ENCODE measurements at regions not wholly inside any gene's neighbourhood (a gene's known extent, or its start where the extent isn't known, plus 50 kb on each side); places are given as distances from the start of the nearest gene placed in this dataset.

DNA sequence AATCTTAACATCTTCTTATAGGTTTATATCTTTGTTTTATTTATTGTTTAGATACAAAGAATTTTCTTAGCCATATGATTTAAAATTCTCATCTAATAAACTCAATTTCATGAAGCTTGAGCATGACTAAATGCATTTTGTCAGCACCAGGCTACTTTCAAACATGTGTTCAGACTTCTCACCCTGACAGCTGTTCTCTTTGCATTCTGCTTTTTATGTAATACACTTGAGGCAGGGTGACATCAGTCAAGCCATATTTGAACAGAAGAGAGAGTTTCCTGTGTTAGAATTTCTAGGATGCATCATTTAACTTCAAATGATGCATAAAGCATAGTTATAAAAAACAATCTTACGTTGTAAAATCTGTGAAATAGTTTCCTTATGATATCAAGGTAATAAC lies 1295.1 kb upstream of the PCDH20 start:
- no peak for DNase-seq (ENCODE audit: extremely low spot score)
- POLR2A ChIA-PET: no interaction called here
- CTCF ChIA-PET: no interaction called here
- TF ChIP-seq BHLHE40 (IDR thresholded peaks at IDR 0.05; ENCODE audit: borderline replicate concordance): no peak
- TF ChIP-seq ZNF384 (IDR thresholded peaks at IDR 0.05): no peak
- TF ChIP-seq HDGF (IDR thresholded peaks at IDR 0.05; ENCODE audit: borderline replicate concordance): no peak
- no peak for TF ChIP-seq FOXK2 (IDR thresholded peaks at IDR 0.05)
- TF ChIP-seq FOXM1 (IDR thresholded peaks at IDR 0.05; ENCODE audit: borderline replicate concordance): no peak
- TF ChIP-seq TARDBP (IDR thresholded peaks at IDR 0.05): no peak
- TF ChIP-seq LEF1 (IDR thresholded peaks at IDR 0.05; ENCODE audit: borderline replicate concordance): no peak
- no peak for TF ChIP-seq CTBP1 (IDR thresholded peaks at IDR 0.05; ENCODE audit: borderline replicate concordance)
- TF ChIP-seq SP1 (IDR thresholded peaks at IDR 0.05): no peak
- TF ChIP-seq L3MBTL2 (conservative IDR thresholded peaks at IDR 0.05): no peak
- no peak for TF ChIP-seq NFRKB (IDR thresholded peaks at IDR 0.05)

GRCh38 chr13:62706048-62706447 lies 1290.4 kb upstream of the PCDH20 start:
- CTCF ChIA-PET: no interaction called here
- TF ChIP-seq SUZ12 (IDR thresholded peaks at IDR 0.05) (no peak), CTBP1 (IDR thresholded peaks at IDR 0.05; ENCODE audit: borderline replicate concordance) (no peak), FOXA1 (IDR thresholded peaks at IDR 0.05) (no peak), LEF1 (IDR thresholded peaks at IDR 0.05; ENCODE audit: borderline replicate concordance) (no peak)
- POLR2A ChIA-PET: no interaction called here
- no peak for DNase-seq (ENCODE audit: extremely low spot score)

DNA sequence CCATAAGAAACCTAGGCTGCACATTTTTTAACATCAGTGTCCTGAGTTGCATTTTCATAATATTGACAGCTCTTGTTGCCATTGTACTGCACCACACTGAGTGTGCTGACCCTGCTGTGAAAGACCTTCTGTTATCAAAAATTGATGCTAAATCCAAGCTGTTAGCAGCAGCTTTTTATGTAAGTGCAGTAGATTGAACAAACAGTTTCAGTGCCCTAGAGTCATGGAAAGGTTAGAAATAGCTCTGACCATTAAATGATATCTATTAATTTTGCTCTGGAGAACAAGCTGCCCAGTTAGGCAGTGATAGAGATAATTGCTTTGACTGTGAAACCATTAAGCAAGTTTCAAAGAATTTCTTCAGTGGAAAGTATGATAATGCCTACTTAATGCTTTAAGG lies 1289.2 kb upstream of the PCDH20 start:
- POLR2A ChIA-PET: no interaction called here
- TF ChIP-seq CTBP1 (IDR thresholded peaks at IDR 0.05; ENCODE audit: borderline replicate concordance) (no peak), SP1 (IDR thresholded peaks at IDR 0.05) (no peak), ZNF384 (IDR thresholded peaks at IDR 0.05) (no peak), PKNOX1 (IDR thresholded peaks at IDR 0.05) (no peak), BHLHE40 (IDR thresholded peaks at IDR 0.05; ENCODE audit: borderline replicate concordance) (no peak), FOXM1 (IDR thresholded peaks at IDR 0.05; ENCODE audit: borderline replicate concordance) (no peak), LEF1 (IDR thresholded peaks at IDR 0.05; ENCODE audit: borderline replicate concordance) (no peak), FOXA1 (IDR thresholded peaks at IDR 0.05) (no peak), L3MBTL2 (conservative IDR thresholded peaks at IDR 0.05) (no peak)
- peak; percentile 23 for DNase-seq (ENCODE audit: extremely low spot score)
- CTCF ChIA-PET: no interaction called here

DNA sequence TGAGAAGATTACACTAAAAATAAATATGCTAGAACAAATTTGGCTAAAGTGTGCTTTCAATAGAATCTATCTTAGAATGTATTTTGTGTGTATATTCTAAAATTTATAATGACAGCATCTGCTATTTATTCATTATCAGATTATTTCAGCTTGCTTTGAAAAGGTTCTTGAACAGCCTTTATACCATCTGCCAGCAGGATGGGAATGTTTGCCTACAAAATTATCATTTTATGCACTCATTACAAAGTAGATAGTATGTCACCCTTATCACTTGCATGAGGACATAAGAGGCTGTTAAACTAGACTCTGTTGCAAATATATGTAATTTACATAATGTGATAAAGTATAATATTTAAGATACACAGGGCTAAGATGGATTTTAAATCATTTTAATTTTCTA lies 1286.9 kb upstream of the PCDH20 start:
- TF ChIP-seq HDGF (IDR thresholded peaks at IDR 0.05; ENCODE audit: borderline replicate concordance) (no peak), ELF4 (IDR thresholded peaks at IDR 0.05) (no peak), SP1 (IDR thresholded peaks at IDR 0.05) (no peak), TARDBP (IDR thresholded peaks at IDR 0.05) (no peak)
- ChIA-PET CTCF (interaction anchor here (0.6 kb wide), 1 partner anchor 155 kb away, joined by 3 read pairs; no protein-coding TSS in a partner anchor), POLR2A (no interaction called here)
- no peak for DNase-seq (ENCODE audit: extremely low spot score)

- TF ChIP-seq NFRKB (IDR thresholded peaks at IDR 0.05) (no peak), SUZ12 (IDR thresholded peaks at IDR 0.05) (no peak), PKNOX1 (IDR thresholded peaks at IDR 0.05) (no peak), HDGF (IDR thresholded peaks at IDR 0.05; ENCODE audit: borderline replicate concordance) (no peak), LEF1 (IDR thresholded peaks at IDR 0.05; ENCODE audit: borderline replicate concordance) (no peak), ELF4 (IDR thresholded peaks at IDR 0.05) (no peak), FOXK2 (IDR thresholded peaks at IDR 0.05) (no peak), TARDBP (IDR thresholded peaks at IDR 0.05) (no peak), ZNF384 (IDR thresholded peaks at IDR 0.05) (no peak), CTBP1 (IDR thresholded peaks at IDR 0.05; ENCODE audit: borderline replicate concordance) (no peak), ARNT (IDR thresholded peaks at IDR 0.05) (no peak)
- DNase-seq (ENCODE audit: extremely low spot score): no peak
- ChIA-PET POLR2A (no interaction called here), CTCF (no interaction called here)
These were observed 1282.1 kb upstream of the PCDH20 start for GRCh38 chr13:62697701-62698100.

DNA sequence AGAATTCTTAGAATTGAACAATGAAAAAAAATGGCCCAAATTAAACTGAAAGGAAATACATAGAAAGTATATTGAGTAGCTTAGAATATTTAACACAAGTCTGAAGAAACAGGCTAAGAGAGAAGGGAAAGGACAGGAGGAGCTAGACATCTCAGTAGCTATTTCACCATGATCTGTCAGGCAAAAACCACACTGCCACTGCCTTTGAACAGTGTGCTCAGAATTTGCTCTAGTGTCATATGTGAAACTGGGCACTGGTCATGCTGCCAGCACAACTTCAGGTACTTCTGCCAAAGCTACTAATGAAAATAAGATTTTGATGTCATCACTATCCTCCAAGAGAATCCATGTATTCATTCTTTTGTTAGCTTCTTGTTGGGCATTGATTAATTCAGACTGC lies 1280.8 kb upstream of the PCDH20 start:
- no peak for DNase-seq (ENCODE audit: extremely low spot score)
- CTCF ChIA-PET: interaction anchor here (0.7 kb wide), 1 partner anchor 208 kb away, joined by 3 read pairs; no protein-coding TSS in a partner anchor
- POLR2A ChIA-PET: no interaction called here
- TF ChIP-seq ELF4 (IDR thresholded peaks at IDR 0.05): no peak

DNA sequence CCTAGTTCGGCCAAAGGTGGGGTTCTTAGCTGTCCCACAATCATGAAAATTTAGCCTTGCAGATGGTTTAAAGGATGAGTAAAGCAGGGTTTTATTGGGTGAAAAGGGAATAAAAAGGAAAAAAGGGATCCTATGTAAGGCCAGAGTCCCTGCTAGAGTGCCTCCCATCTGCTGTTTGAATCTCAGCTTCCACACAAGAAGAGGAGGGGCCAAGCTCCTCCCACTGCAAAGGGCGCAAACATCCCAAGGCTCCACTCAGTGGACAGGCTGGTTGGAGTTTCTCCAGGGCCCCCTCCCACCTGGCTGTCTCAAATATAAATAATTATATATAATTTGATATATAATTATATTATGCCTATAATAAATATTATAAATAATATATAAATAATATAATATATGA lies 1272.1 kb upstream of the PCDH20 start:
- no peak for DNase-seq (ENCODE audit: extremely low spot score)
- POLR2A ChIA-PET: no interaction called here

More for the DNA sequence above, 1272.1 kb upstream of the PCDH20 start:
- no peak for TF ChIP-seq PKNOX1 (IDR thresholded peaks at IDR 0.05)
- TF ChIP-seq SUZ12 (IDR thresholded peaks at IDR 0.05): no peak
- no peak for TF ChIP-seq ZNF384 (IDR thresholded peaks at IDR 0.05)
- TF ChIP-seq CTBP1 (IDR thresholded peaks at IDR 0.05; ENCODE audit: borderline replicate concordance): no peak
- CTCF ChIA-PET: no interaction called here

Data from HEK293T (cell line).